ENCODE measurements at regions not wholly inside any gene's neighbourhood (a gene's known extent, or its start where the extent isn't known, plus 50 kb on each side); places are given as distances from the start of the nearest gene placed in this dataset.
"Not testable (repeated sequence)": the region's sequence is repeated elsewhere in the genome, so short reads cannot be mapped to it uniquely, and the experiment has no call there.

DNA sequence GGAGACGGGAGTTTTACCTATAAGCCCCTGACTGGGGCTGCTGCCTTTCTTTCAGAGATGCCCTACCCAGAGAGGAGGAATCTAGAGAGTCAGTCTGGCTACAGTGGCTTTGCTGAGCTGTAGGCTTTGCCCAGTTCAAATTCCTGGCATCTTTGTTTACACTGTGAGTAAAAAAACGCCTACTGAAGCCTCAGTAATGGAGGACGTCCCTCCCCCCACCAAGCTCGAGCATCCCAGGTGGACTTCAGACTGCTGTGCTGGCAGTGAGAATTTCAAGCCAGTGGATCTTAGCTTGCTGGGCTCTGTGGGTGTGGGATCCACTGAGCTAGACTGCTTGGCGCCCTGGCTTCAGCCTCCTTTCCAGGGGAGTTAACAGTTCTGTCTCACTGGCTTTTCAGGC lies 237.1 kb upstream of the NT5E start:
- TF ChIP-seq CTCF (IDR thresholded peaks at IDR 0.05; ENCODE audit: insufficient read depth, low read length, poor library complexity, severe bottlenecking); EZH2phosphoT487 (conservative IDR thresholded peaks at IDR 0.05; ENCODE audit: low read length): not testable (repeated sequence)
